NOMO-1 treated with dmso at 0.1 percent for 144 hours (cell line): ENCODE measurements at regions not wholly inside any gene's neighbourhood (a gene's known extent, or its start where the extent isn't known, plus 50 kb on each side); places are given as distances from the start of the nearest gene placed in this dataset.
"Not testable (repeated sequence)": the region's sequence is repeated elsewhere in the genome, so short reads cannot be mapped to it uniquely, and the experiment has no call there.

Experiments used
- DNase-seq: peaks from one replicate; lab custom pipeline; 2025; ENCODE audit not compliant: unreplicated experiment; lab: John Stamatoyannopoulos, UW

- DNase-seq, result peak; percentile 45
Observed at GRCh38 chr20:53652090-53652858, 58.6 kb upstream of the ZNF217 start.

GRCh38 chr20:53649493-53649892, 55.9 kb upstream of the ZNF217 start:
- DNase-seq, result not testable (repeated sequence)

DNA sequence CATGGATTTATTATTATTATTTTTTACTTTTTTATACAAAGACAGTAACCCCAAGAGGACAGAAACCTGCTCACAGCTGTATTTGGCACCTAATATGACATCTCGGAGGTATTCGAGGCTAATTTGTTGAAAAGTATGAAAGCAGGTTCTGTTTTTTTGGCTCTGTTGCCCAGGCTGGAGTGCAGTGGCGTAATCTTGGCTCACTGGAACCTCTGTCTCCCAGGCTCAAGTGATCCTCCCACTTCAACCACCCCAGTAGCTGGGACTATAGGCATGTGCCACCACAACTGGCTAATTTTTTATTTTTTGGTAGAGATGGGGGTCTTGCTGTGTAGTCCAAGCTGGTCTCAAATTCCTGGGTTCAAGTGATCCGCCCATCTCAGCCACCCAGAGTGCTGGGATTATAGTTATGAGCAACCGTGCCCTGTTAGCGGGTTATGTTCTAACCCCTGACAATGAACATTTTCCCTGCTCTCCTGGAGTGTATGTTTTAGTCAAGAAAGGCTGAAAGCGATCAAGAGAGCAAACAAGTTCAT, 53.7 kb upstream of the ZNF217 start:
- DNase-seq, result no peak

DNA sequence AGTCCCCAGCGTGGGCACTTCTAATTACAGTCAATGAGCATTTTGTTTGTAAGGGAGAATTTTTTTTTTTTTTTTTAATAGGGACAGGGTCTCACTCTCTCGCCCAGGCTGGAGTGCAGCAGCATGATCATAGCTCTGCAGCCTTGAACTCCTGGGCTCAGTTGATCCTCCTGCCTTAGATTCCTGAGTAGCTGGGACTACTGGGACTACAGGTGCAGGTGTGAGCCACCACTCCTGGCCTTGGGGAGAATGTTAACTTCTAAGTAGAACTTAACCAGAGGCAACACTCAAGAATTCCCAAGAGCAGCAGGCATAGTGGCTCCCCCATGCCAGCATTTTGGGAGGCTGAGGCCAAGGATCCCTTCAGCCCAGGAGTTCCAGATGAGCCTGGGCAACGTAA, 52.9 kb upstream of the ZNF217 start:
- DNase-seq, result no peak

DNA sequence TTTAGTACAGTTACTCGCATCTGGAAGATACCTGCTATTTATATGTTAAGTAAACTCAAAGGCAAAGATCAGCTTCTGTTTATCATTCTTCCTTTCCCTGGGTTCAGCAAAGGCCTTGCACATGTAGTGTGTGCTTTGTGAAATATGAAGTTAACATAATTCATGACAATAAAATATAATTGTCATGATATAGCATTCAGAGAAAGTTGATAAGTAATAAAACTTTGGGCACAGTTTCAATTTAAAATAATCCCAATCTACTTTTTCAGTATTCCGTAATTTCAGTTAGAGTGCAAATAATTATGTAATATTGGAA, 51.9 kb upstream of the ZNF217 start:
- DNase-seq, result no peak

DNA sequence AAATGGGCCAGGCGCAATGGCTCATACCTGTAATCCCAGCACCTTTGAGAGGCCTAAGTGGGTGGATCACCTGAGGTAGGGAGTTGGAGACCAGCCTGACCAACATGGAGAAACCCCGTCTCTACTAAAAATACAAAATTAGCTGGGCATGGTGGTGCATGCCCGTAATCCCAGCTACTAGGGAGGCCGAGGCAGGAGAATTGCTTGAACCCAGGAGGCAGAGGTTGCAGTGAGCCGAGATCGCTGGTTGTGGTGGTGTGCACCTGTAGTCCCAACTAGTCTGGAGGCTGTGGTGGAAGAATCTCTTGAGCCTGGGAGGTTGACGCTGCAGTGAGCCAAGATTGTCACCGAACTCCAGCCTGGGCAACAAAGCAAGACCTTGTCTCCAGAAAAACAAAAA, 50.5 kb upstream of the ZNF217 start:
- DNase-seq, result not testable (repeated sequence)
